Right lobe of liver (tissue), 4 donors: ENCODE measurements at regions not wholly inside any gene's neighbourhood (a gene's known extent, or its start where the extent isn't known, plus 50 kb on each side); places are given as distances from the start of the nearest gene placed in this dataset.

ENCODE experiments used
- POLR2A ChIP-seq: fragments of 450-650 bp; IDR thresholded peaks from one replicate; pipeline ENCODE4 v1.6.1; 2017; ENCODE audit warnings: antibody characterized with exemption, mild to moderate bottlenecking
- TF ChIP-seq, protein P1 (sequence below), 4 donors: fragments of 200-600 bp in 3 of 4; fragments of 450-650 bp in 1 of 4; IDR thresholded peaks; one replicate each; pipeline versions ENCODE4 v1.5.1 to v1.8.0; 2016 to 2022; ENCODE audit warnings: antibody characterized with exemption in 4 of 4, mild to moderate bottlenecking in 2 of 4
- donor health status: DM: no; HTN: no; CAD: no.
- donor health status: DM: no; HTN: no; CAD: no.
- donor health status: DM: no; HTN: yes; CAD: no.

DNA sequence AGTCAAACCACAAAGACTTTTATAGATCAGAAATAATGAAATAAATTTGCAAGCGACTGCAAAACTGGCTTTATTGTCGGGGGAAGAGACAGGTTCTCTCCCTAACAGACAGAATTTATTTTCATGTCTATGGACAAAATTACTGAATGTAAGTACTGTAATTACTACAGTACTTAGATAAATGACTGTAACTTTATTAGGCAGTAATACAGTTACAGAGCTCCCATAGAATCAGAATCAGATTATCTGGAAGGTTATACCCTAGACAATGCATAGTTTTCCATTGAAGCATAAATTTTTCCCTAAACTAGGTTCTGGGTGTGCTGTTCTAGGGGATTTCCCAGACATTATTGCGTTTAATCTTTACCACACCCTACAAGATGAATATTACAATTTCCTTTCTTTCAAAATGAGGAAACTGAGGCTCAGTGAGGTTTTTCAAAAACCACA, 114.2 kb downstream of the C12orf75 start:
- TF ChIP-seq POLR2A = no peak
- TF ChIP-seq, protein P1, sequence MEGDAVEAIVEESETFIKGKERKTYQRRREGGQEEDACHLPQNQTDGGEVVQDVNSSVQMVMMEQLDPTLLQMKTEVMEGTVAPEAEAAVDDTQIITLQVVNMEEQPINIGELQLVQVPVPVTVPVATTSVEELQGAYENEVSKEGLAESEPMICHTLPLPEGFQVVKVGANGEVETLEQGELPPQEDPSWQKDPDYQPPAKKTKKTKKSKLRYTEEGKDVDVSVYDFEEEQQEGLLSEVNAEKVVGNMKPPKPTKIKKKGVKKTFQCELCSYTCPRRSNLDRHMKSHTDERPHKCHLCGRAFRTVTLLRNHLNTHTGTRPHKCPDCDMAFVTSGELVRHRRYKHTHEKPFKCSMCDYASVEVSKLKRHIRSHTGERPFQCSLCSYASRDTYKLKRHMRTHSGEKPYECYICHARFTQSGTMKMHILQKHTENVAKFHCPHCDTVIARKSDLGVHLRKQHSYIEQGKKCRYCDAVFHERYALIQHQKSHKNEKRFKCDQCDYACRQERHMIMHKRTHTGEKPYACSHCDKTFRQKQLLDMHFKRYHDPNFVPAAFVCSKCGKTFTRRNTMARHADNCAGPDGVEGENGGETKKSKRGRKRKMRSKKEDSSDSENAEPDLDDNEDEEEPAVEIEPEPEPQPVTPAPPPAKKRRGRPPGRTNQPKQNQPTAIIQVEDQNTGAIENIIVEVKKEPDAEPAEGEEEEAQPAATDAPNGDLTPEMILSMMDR (IDR thresholded peaks at IDR 0.05) = no peak
